Testis (tissue), 2 donors: ENCODE measurements at regions not wholly inside any gene's neighbourhood (a gene's known extent, or its start where the extent isn't known, plus 50 kb on each side); places are given as distances from the start of the nearest gene placed in this dataset.

ENCODE experiments used
- DNase-seq: peaks from one replicate; pipeline ENCODE4 v3.0.0-alpha.2; 2019
- H3K27ac ChIP-seq, 2 donors: fragments of 200-600 bp; sonication (generic); one replicate each; pipeline ENCODE4 v1.5.1; 2019
- H3K27me3 ChIP-seq: fragments of 200-600 bp; sonication (generic); one replicate; pipeline ENCODE4 v1.5.1; 2019
- H3K36me3 ChIP-seq: fragments of 200-600 bp; sonication (generic); one replicate; pipeline ENCODE4 v1.5.1; 2017; ENCODE audit warnings: low read depth; ENCODE audit errors: missing control alignments
- H3K4me1 ChIP-seq: fragments of 200-600 bp; sonication (generic); one replicate; pipeline ENCODE4 v1.5.1; 2019
- H3K4me3 ChIP-seq, 2 donors: fragments of 200-600 bp; sonication (generic); one replicate each; pipeline ENCODE4 v1.5.1; 2017 to 2019
- H3K9me3 ChIP-seq: fragments of 200-600 bp; sonication (generic); one replicate; pipeline ENCODE4 v1.5.1; 2017
- CTCF ChIP-seq, 3 experiments: fragments of 450-650 bp in 2 of 3; fragments of 200-600 bp in 1 of 3; sonication (generic) in 1 of 3; IDR thresholded peaks; one replicate each; pipeline ENCODE4 v1.5.1; 2016 to 2019; ENCODE audit warnings: antibody characterized with exemption in 3 of 3, mild to moderate bottlenecking in 2 of 3, moderate library complexity in 1 of 3
- POLR2A ChIP-seq: fragments of 450-650 bp; IDR thresholded peaks from one replicate; pipeline ENCODE4 v1.6.1; 2017; ENCODE audit warnings: antibody characterized with exemption, mild to moderate bottlenecking, moderate library complexity
- WGBS, 2 donors: methylation state at CpG; one replicate each; pipeline ENCODE4 v1.1.5; 2018; 5-methylcytosine and 5-hydroxymethylcytosine counted together
- intact Hi-C: fragments of 100-400 bp; cut with DNase I; formaldehyde crosslinking; loops from one replicate; pipeline ENCODE4 v1.15.1; 2023; ENCODE audit warnings: low total_unique reads

DNA sequence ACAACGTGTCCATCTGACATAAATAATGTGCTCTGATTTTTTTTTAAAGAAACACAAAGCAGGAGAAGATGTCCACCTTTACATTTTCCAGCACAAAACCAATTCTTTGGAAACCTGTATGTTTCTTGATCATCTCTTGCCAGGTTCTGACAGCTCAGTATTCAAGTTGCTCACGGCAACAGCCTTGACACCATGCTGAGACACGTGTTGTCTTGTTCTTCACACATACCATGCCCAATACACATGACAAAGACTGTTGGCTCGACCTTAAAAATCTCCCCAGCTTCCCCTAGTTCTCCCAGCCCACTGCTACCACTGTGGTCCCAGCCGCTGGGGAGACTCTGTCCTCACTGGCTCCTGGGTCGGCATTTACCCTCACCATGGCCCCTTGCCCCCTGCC is 518.9 kb downstream of the PREX1 start:
- Histone ChIP-seq H3K4me1 (peaks cover 15% of the 10 kb centered on the region), H3K9me3 (no peaks in the 10 kb centered on the region), H3K36me3 (no peaks in the 10 kb centered on the region), H3K4me3 (no peak overlapping the region), H3K27me3 (no peaks in the 10 kb centered on the region), H3K27ac (no peak overlapping the region)
- intact Hi-C loops = no loop called here
- 49 to 76% methylated on average over 6 of the region's 6 CpGs for WGBS, 2 donors
- no peak for DNase-seq
- no peak for TF ChIP-seq POLR2A
- TF ChIP-seq CTCF (IDR thresholded peaks at IDR 0.05) = no peak

- H3K9me3 ChIP-seq = no peaks in the 10 kb centered on the region
- no peak for TF ChIP-seq POLR2A
- TF ChIP-seq CTCF (IDR thresholded peaks at IDR 0.05) = no peak
- no peak overlapping the region for H3K4me3 ChIP-seq
- intact Hi-C loops = no loop called here
- H3K36me3 ChIP-seq = no peaks in the 10 kb centered on the region
- 73% methylated on average over 4 of the region's 4 CpGs for whole genome bisulfite sequencing, 2 donors
- H3K27me3 ChIP-seq = no peaks in the 10 kb centered on the region
- no peak overlapping the region for H3K27ac ChIP-seq
- peaks cover 15% of the 10 kb centered on the region for H3K4me1 ChIP-seq
- DNase-seq = no peak
Observed at GRCh38 chr20:48308232-48308781, 519.5 kb downstream of the PREX1 start.

DNA sequence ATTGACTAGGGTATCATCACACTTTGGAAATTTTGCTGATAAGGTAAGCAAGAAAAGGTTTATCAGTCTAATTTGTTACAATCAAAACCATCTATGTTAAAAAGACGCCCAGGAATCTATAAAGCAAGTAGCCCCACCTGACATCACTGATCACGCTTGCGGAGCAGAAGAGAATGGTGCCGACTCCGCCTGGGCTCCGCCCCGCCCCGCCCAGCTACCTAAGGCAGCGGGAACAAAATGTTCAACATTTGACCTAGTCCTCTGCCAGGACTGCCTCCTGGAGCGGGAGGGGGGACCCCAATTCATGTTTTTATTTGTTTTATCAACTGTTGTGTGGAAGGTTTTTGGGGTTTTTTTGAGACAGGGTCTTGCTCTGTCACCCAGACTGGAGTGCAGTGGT is 520.5 kb downstream of the PREX1 start:
- peaks cover 14% of the 10 kb centered on the region for H3K4me1 ChIP-seq
- no peaks in the 10 kb centered on the region for H3K36me3 ChIP-seq
- no peaks in the 10 kb centered on the region for H3K27me3 ChIP-seq
- H3K4me3 ChIP-seq = no peak overlapping the region
- no peak overlapping the region for H3K27ac ChIP-seq
- WGBS, 2 donors = 80 to 89% methylated on average over 10 of the region's 10 CpGs
- H3K9me3 ChIP-seq = no peaks in the 10 kb centered on the region
- DNase-seq = no peak
- intact Hi-C loops = no loop called here
- TF ChIP-seq CTCF (IDR thresholded peaks at IDR 0.05) (no peak), POLR2A (no peak)

GRCh38 chr20:48302844-48303542 is 517.7 kb upstream of the SULF2 start:
- Histone ChIP-seq H3K27ac (no peak overlapping the region), H3K9me3 (no peaks in the 10 kb centered on the region), H3K27me3 (no peaks in the 10 kb centered on the region), H3K4me1 (no peaks in the 10 kb centered on the region), H3K36me3 (no peaks in the 10 kb centered on the region), H3K4me3 (no peak overlapping the region)
- intact Hi-C loops = no loop called here
- no peak for DNase-seq
- no peak for TF ChIP-seq CTCF (IDR thresholded peaks at IDR 0.05)
- no peak for TF ChIP-seq POLR2A
- 87 to 92% methylated on average over 4 of the region's 4 CpGs for WGBS, 2 donors

- Histone ChIP-seq H3K27ac (no peak overlapping the region), H3K27me3 (no peaks in the 10 kb centered on the region), H3K4me1 (no peaks in the 10 kb centered on the region), H3K4me3 (no peak overlapping the region), H3K9me3 (no peaks in the 10 kb centered on the region), H3K36me3 (no peaks in the 10 kb centered on the region)
- TF ChIP-seq CTCF (IDR thresholded peaks at IDR 0.05) (no peak), POLR2A (no peak)
- intact Hi-C loops = no loop called here
- no peak for DNase-seq
Observed at GRCh38 chr20:48302149-48302548, 516.9 kb upstream of the SULF2 start.
